Endothelial cell of umbilical vein (primary cell): ENCODE measurements at regions not wholly inside any gene's neighbourhood (a gene's known extent, or its start where the extent isn't known, plus 50 kb on each side); places are given as distances from the start of the nearest gene placed in this dataset.

Experiments
- BruUV-seq: library from RNA; stranded (reverse); fragments of 400-500 nt; replicated peaks from 2 replicates; lab custom pipeline; 2021; lab: Mats Ljungman, UMichigan
- CTCF ChIA-PET: fragments of 300-600, 350-600 bp; sonication (Branson Sonifier 250); formaldehyde crosslinking; loops from one replicate; lab custom pipeline; 2021; ENCODE audit warnings: antibody characterized with exemption, inconsistent platforms; lab: Charles Lee
- POLR2A ChIA-PET: fragments of 300-600, 350-600 bp; sonication (Branson Sonifier 250); formaldehyde crosslinking; loops from one replicate; lab custom pipeline; 2021; ENCODE audit warnings: antibody characterized with exemption, inconsistent platforms; lab: Charles Lee
- DNase-seq: peaks from one replicate; pipeline ENCODE4 v3.0.0-alpha.2; 2011; ENCODE audit warnings: low read depth, low spot score
- FAIRE-seq: peaks from 2 replicates; lab custom pipeline; 2011; peaks lifted over from hg19 to GRCh38; lab: Jason Lieb, UNC
- H2AFZ ChIP-seq: 2 replicates; pipeline ENCODE4 v1.6.0; 2012; ENCODE audit warnings: low read depth, low read length, control low read depth, inconsistent platforms
- H3K27ac ChIP-seq: 2 replicates; pipeline ENCODE4 v1.5.1; 2011; ENCODE audit warnings: low read depth, mild to moderate bottlenecking, control low read depth, low read length, moderate library complexity; ENCODE audit not compliant: insufficient read depth
- H3K27me3 ChIP-seq, 2 experiments: 2 replicates each; pipeline versions ENCODE4 v1.6.0 to v1.6.1; 2011; ENCODE audit warnings: low read length in 2 of 2, mixed read lengths in 1 of 2; ENCODE audit not compliant: control insufficient read depth in 2 of 2, insufficient read depth in 2 of 2
- H3K36me3 ChIP-seq, 2 experiments: 2 replicates in 1 of 2; 3 replicates in 1 of 2; pipeline ENCODE4 v1.5.1; 2011; ENCODE audit warnings: low read length in 2 of 2, mild to moderate bottlenecking in 1 of 2, moderate library complexity in 1 of 2; ENCODE audit not compliant: control insufficient read depth in 2 of 2, insufficient read depth in 2 of 2; ENCODE audit errors: extremely low read depth in 1 of 2
- H3K4me1 ChIP-seq: 3 replicates; pipeline ENCODE4 v1.5.1; 2011; ENCODE audit warnings: mild to moderate bottlenecking, low read length; ENCODE audit not compliant: control insufficient read depth, insufficient read depth; ENCODE audit errors: extremely low read depth
- H3K4me2 ChIP-seq: 2 replicates; pipeline ENCODE4 v1.6.1; 2011; ENCODE audit warnings: low read length, control low read depth, mixed read lengths; ENCODE audit not compliant: insufficient read depth
- H3K4me3 ChIP-seq, 3 experiments: fragments of 200-600 bp in 1 of 3; sonication (generic), shearing (Covaris generic) in 1 of 3; replicated peaks in 1 of 3; 2 replicates each; pipeline ENCODE4 v1.5.1; 2011 to 2016; ENCODE audit warnings: control low read depth in 3 of 3, low read length in 3 of 3, mild to moderate bottlenecking in 2 of 3, inconsistent platforms in 1 of 3, low read depth in 1 of 3, moderate library complexity in 1 of 3; ENCODE audit not compliant: insufficient read depth in 1 of 3
- H3K79me2 ChIP-seq: 2 replicates; pipeline ENCODE4 v1.6.0; 2012; ENCODE audit warnings: low read length, inconsistent platforms; ENCODE audit not compliant: control insufficient read depth, insufficient read depth
- H3K9ac ChIP-seq: replicated peaks from 2 replicates; pipeline ENCODE3; 2011; ENCODE audit warnings: low read length, control low read depth; ENCODE audit not compliant: insufficient read depth; ENCODE audit errors: extremely low read depth
- H3K9me1 ChIP-seq: replicated peaks from 3 replicates; pipeline ENCODE4 v1.6.0; 2011; ENCODE audit warnings: mild to moderate bottlenecking, low read length; ENCODE audit not compliant: control insufficient read depth, insufficient read depth; ENCODE audit errors: extremely low read depth
- H3K9me3 ChIP-seq: replicated peaks from 2 replicates; pipeline ENCODE4 v1.5.1; 2012; ENCODE audit warnings: low read length, inconsistent platforms; ENCODE audit not compliant: control insufficient read depth, insufficient read depth
- H4K20me1 ChIP-seq: replicated peaks from 2 replicates; pipeline ENCODE3; 2011; ENCODE audit warnings: mild to moderate bottlenecking, low read length; ENCODE audit not compliant: control insufficient read depth, insufficient read depth; ENCODE audit errors: extremely low read depth
- CTCF ChIP-seq, 2 donors: IDR thresholded peaks; 1 replicate in 1 of 2; 2 replicates in 1 of 2; pipeline ENCODE4 v1.5.1; 2011; ENCODE audit warnings: low read length in 2 of 2, mild to moderate bottlenecking in 2 of 2, moderate library complexity in 2 of 2, control low read depth in 1 of 2, inconsistent platforms in 1 of 2, low read depth in 1 of 2; ENCODE audit not compliant: insufficient read depth in 1 of 2; ENCODE audit errors: extremely low read depth in 1 of 2
- EZH2 ChIP-seq: IDR thresholded peaks from 2 replicates; pipeline ENCODE4 v1.6.1; 2012; ENCODE audit warnings: borderline replicate concordance, low read depth, mild to moderate bottlenecking, moderate library complexity, low read length, inconsistent platforms; ENCODE audit not compliant: severe bottlenecking
- FOS ChIP-seq: IDR thresholded peaks from 2 replicates; pipeline ENCODE4 v1.6.1; 2011; ENCODE audit warnings: mild to moderate bottlenecking, low read length, moderate library complexity, borderline replicate concordance; ENCODE audit not compliant: insufficient read depth
- GATA2 ChIP-seq: IDR thresholded peaks from 2 replicates; pipeline ENCODE4 v1.7.0; 2011; ENCODE audit warnings: low read depth, mild to moderate bottlenecking, moderate library complexity, mixed read lengths, low read length; ENCODE audit not compliant: insufficient read length, insufficient read depth
- JUN ChIP-seq: IDR thresholded peaks from 2 replicates; pipeline ENCODE4 v1.6.1; 2011; ENCODE audit warnings: borderline replicate concordance, low read depth; ENCODE audit not compliant: insufficient read length, insufficient read depth
- MAX ChIP-seq: IDR thresholded peaks from 2 replicates; pipeline ENCODE4 v1.6.1; 2011; ENCODE audit not compliant: insufficient read depth, insufficient read length
- MYC ChIP-seq: IDR thresholded peaks from one replicate; pipeline ENCODE4 v1.6.1; 2011; ENCODE audit warnings: mild to moderate bottlenecking, low read depth, low read length
- POLR2A ChIP-seq: IDR thresholded peaks from 2 replicates; pipeline ENCODE4 v1.6.1; 2012; ENCODE audit warnings: low read depth, mild to moderate bottlenecking, control low read depth, low read length
- POLR2AphosphoS5 ChIP-seq: IDR thresholded peaks from 2 replicates; pipeline ENCODE4 v1.6.1; 2012; ENCODE audit warnings: low read depth, mild to moderate bottlenecking, control low read depth, low read length, moderate library complexity; ENCODE audit not compliant: insufficient read depth
- dilution Hi-C: fragments of 300-500 bp; cut with MboI; formaldehyde crosslinking; loops from one replicate; pipeline ENCODE4 v1.15.0; 2019; ENCODE audit warnings: low sequenced_read_pairs; ENCODE audit not compliant: extremely low pct_ligation_motif_present
- intact Hi-C: fragments of 100-400 bp; cut with micrococcal nuclease; formaldehyde crosslinking; loops from one replicate; pipeline ENCODE4 v1.10.0; 2022

- no peak overlapping the region for H3K9ac ChIP-seq
- intact Hi-C loops: no loop called here
- H3K9me1 ChIP-seq: no peaks in the 10 kb centered on the region
- BruUV-seq: no TSS peak
- H3K27ac ChIP-seq: no peak overlapping the region
- no peak overlapping the region for H2AFZ ChIP-seq
- no peaks in the 10 kb centered on the region for H3K36me3 ChIP-seq
- FAIRE-seq (no peak), DNase-seq (no peak)
- no peaks in the 10 kb centered on the region for H3K9me3 ChIP-seq
- H3K4me3 ChIP-seq: no peak overlapping the region
- H4K20me1 ChIP-seq: no peaks in the 10 kb centered on the region
- H3K4me1 ChIP-seq: no peaks in the 10 kb centered on the region
- dilution Hi-C loops: no loop called here
- POLR2A ChIA-PET: no interaction called here
- no peaks in the 10 kb centered on the region for H3K27me3 ChIP-seq
- CTCF ChIA-PET: no interaction called here
- no peak for TF ChIP-seq MAX
- TF ChIP-seq POLR2AphosphoS5: no peak
- no peak for TF ChIP-seq GATA2
- TF ChIP-seq FOS: no peak
- TF ChIP-seq EZH2: no peak
- TF ChIP-seq MYC: no peak
- TF ChIP-seq JUN: no peak
- TF ChIP-seq POLR2A: no peak
- no peak for TF ChIP-seq CTCF (IDR thresholded peaks at IDR 0.05; ENCODE audit: extremely low read depth in 1 of 2, insufficient read depth in 1 of 2, low read depth in 1 of 2, low read length in 2 of 2)
- no peaks in the 10 kb centered on the region for H3K79me2 ChIP-seq
- no peak overlapping the region for H3K4me2 ChIP-seq
These were observed 216.4 kb upstream of the CYLC2 start for GRCh38 chr9:102778746-102779145.
